NCI-H524 treated with DMSO at 0.1 percent for 48 hours (cell line): ENCODE measurements at regions not wholly inside any gene's neighbourhood (a gene's known extent, or its start where the extent isn't known, plus 50 kb on each side); places are given as distances from the start of the nearest gene placed in this dataset.

Source experiments
- DNase-seq: peaks from one replicate; lab custom pipeline; 2025; lab: John Stamatoyannopoulos, UW

- no peak for DNase-seq
Measured at GRCh38 chr13:54890976-54891375, 1862.4 kb downstream of the OLFM4 start.

DNA sequence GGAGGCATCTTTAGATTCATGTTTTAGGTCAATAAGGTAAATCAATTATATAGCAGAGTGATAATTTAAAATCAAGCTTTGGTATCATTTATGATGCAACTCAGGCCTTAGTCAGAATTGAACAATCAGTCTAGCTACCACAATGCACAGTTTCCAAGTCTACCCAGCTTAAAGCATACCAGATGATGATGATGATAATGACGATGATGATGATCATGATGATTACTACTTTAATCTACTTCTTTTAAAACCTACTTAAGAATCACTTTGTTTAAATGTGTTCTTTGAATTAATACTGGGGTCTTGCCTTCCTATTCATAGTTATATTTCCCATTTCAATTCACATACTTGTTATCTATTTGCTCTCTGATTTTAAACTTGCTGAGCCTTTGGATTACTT, 1872.7 kb downstream of the OLFM4 start:
- DNase-seq = no peak

GRCh38 chr13:54912367-54912766, 1883.8 kb downstream of the OLFM4 start:
- no peak for DNase-seq

GRCh38 chr13:54913668-54914067, 1885.1 kb downstream of the OLFM4 start:
- no peak for DNase-seq

DNA sequence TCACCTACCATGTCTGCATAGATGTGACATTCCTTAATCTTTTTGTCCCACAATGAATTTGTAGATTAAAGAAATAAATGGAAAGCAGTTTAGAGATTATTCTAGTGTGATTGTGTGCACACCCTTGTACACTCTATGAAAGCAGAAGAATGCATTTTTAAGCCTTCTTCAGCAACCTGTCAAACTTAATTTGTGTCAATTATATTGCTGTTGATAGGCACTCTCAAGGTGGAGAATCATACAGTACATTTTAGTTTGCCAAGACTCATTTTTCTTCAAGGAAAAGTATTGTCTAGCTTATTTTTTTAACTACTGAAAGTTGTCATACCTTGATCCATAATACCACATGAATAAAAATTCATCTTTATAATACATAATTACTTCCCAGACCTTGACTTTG, 1898.9 kb downstream of the OLFM4 start:
- no peak for DNase-seq

- DNase-seq = no peak
Measured at GRCh38 chr13:54928071-54928470, 1899.5 kb downstream of the OLFM4 start.

DNA sequence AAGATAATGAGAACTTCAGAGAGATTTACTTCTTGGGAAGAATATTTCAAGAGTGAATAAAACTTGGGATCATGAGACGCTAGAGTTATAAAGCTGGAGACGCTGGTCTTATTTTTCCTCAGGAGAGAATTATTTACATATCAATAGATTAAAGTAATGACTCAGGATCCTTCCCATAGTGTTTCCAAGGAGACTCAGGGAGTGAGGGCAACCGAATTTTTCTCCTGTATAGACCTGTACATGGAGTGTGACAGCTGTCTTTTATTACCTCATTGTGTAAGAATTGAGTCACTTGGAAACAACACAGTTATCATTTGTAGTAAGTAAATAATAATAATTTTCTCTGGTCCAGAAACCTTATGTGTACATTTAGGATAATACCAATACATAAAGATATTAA, 1905.5 kb downstream of the OLFM4 start:
- DNase-seq = no peak

DNA sequence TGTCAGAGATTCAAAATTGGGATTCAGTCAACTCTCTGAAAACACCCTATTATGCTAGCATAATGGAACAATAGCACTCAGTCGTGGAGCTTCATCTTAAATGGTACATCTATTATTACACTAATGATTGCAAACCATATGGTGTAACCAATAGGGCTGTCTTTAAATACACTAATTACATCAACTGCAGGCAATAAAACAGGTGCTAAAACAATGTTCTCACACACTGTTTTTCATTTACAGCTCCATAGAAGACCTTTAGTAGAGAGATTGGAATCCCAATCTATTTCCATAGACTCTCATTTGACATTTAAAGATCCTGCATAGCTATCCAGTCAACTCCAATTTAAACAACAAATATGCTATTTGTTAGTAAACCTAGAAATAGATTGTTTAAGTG, 1917.4 kb downstream of the OLFM4 start:
- DNase-seq = peak; percentile 70

- no peak for DNase-seq
Measured at GRCh38 chr13:54949735-54950134, 1921.1 kb downstream of the OLFM4 start.

- no peak for DNase-seq
Measured at GRCh38 chr13:54950546-54950945, 1921.9 kb downstream of the OLFM4 start.

DNA sequence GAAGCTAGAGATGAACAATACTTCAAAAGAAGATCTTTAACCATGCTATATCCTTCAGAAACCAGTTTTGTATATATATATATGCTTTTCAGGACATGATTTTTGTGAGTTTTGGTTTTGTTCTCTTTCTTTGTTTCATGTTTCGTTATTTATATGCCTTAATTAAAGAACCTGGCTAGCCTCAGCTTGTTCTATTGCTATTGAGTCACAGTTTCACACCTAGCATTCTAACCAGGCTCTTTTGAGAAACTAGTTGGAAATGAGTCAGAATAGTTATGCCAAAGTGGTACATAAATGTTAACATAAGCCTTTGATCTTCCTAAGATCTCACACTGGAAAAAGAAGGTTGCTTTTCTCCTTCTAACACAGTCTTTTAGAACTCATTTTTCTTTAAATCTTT, 1925.2 kb downstream of the OLFM4 start:
- no peak for DNase-seq

DNA sequence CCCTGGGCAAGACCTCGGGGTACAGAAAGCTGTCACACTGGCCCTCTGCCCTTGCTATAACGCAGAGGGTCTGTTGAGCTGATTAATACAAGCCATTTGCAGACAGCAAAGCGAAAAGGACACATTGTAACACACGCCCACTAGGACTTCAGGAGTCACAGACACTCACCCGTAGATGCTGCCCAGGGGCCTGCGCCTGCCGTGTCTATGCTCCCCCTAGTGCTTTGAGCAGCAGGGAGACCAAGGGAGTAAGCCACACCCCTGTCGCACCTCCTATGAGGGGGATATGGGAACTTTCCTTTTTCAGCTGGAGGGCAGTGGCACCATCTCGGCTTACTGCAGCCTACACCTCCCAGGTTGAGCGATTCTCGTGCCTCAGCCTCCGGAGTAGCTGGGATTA, 1930.2 kb downstream of the OLFM4 start:
- no peak for DNase-seq

DNA sequence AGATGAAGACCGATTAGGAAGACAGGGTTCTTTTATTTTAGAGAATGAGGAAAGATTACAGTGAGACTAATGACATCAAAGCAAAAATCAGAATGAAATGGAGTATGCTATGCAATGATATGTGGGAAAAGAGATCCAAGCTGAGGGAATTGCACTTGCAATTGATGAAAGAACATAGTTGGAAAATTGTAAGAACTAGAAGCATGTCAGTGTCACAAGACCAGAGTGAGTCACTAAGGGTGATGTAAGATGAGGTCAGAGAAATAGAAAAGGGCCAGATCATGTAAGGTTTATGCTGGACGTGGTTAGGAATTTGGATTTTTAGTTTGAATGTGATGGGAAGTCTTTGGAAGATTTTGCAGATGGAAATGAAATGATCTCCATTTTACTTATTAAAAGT, 1937.3 kb downstream of the OLFM4 start:
- DNase-seq = no peak

DNA sequence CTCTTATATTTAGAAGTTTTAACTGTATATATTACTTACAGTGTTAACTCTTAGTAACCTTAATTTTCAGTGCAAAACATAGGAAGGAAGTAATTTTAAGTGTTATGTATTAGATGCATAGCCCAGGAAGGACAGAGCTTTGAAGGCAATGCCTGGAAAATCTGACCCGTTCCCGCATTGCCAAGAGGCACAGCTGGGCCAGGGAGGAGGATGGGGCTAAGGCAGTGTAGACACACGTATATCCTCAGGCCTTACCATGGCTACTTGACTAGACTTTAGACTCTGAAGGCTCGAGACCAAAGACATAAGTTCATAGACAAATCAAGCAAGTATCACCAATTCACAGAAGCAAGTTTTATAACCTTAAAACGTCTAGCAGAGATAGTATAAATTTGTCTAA, 1944.2 kb downstream of the OLFM4 start:
- no peak for DNase-seq

- DNase-seq = no peak
Measured at GRCh38 chr13:54975676-54976075, 1947.1 kb downstream of the OLFM4 start.

DNA sequence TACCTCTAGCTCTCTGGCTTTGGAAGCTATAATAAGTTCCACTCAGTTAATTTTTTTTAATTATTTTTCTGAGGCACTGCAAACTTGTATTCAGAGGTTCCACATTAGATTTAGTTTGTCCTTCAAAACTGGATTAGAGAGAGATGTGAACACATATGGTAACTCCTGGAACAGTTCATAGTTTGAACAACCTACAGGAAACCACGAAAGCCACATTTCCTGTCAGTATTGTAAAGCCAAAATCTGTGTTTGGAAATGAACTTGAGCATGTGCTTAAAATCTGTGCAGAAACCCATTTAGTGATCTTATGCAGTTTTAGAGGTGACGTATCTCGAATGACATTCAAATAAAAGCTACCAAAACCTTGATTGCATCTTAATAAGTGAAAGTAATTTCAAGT, 1952.0 kb downstream of the OLFM4 start:
- DNase-seq = no peak

DNA sequence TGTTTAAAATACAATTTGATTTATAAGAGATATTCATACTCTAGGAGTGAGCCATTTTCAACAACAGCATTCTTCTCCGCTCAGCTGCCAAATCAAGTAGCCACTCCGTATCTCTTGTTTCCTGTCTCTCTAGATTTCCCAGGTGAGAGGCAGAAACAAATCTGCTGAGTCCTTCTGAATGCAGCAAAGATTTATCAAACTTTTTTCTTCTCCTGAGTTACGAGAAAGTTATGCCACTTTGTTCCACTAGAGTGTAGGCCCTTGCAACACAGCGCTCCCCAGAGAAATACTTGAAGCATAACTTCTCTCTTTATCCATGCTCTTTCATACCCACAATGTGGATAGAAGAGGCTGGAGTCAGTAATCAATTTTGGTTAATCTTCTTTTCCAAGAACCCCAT, 1960.8 kb downstream of the OLFM4 start:
- DNase-seq = no peak

DNA sequence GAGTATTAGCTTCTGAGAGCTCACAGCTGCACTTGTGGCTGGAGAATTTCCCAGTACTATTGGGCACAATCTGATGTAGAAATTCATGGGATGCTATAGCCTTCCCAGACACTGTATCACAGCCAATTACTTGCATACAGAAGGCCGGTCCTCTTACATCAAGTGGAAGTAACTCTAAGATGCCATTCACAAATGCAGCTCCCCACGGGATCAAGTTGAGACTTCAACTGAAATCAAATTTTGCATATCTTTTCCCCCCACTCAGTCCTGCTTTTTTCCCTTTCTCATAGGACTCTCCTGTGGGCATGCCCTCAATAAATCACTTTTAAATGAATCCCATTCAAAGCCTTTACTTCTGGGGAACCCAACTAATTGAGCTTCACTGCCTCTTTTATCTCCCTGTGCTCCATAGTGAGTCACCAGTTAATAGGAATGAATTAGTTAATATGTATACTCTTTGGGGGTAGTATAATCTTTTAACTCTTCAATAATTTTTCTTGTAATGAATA, 1970.8 kb downstream of the OLFM4 start:
- DNase-seq = no peak

GRCh38 chr13:55000043-55000442, 1971.4 kb downstream of the OLFM4 start:
- no peak for DNase-seq

DNA sequence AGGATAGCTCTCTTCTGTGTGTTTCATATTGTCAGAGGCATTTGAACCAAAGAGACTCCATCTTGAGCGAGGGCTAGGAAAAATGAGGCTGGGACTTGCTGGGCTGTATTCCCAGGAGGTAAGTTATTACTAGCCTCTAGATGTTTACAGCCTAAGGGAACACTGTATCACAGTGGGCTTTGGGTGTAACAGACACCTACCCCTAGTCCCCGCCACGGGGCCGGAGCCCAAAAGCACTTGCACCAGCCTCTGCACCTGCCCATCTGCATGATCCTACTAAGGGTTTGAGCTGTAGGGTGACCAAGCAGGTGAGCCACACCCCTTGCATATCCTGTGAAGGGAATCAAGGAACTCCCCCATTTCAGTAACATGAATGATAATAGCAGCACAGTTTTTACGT, 1972.2 kb downstream of the OLFM4 start:
- no peak for DNase-seq

DNA sequence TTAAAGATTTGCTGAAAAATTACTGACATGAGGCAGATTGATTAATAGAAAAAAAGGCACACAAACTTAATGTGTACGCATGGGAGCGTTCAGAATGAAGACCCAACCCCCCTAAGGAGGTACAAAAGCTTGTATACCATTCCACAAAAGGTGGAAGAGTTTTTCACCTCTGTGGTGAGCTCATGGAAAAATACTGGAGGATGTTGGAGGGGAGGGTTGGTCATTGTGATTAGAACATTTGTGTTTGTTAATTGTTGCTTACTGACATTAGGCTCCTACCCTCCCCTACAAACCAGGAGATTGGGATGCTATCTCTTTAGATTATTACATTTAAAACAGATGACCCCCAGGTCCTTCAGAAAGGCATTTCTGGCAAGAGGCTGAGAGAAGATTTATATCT, 1973.3 kb downstream of the OLFM4 start:
- no peak for DNase-seq

GRCh38 chr13:55007681-55008080, 1979.1 kb downstream of the OLFM4 start:
- DNase-seq = no peak

DNA sequence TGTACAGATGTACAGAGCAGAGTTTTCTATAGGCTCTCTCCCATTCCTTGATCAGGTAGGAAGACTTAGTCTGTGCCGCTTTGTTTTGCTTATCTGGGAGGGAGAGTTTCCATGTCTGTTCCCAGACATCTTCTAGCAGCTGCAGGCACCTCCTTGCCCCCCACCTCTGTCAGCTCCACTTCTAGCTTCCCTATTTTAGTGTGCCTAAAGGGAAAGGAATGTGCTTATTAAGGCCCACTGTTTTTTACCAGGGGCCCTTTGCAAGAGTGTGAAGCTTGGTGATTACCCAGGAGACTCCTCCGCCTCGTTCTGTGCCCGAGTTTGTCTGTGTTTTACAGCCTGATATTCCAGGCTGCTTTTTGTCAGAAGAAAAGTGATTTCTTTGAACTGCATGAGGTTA, 1984.4 kb downstream of the OLFM4 start:
- DNase-seq = no peak

DNA sequence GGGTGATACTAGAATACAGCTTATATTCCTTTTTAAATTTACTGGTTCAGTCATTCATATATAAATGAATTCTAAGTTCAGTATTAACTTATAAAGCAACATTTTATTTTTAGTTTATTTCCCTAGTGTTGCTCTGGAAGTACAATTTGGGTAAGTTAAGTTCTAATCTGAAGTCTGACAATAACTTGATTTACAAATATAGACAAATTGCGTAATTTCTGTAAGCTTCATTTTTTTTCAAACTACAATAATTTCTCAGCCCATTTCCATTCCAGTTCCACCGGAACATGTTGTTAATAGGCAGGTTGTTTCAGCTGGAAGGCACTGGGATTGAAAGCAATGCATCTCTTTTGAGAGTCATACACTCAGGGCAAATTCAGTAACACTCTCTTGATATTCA, 2000.7 kb downstream of the OLFM4 start:
- DNase-seq = no peak

DNA sequence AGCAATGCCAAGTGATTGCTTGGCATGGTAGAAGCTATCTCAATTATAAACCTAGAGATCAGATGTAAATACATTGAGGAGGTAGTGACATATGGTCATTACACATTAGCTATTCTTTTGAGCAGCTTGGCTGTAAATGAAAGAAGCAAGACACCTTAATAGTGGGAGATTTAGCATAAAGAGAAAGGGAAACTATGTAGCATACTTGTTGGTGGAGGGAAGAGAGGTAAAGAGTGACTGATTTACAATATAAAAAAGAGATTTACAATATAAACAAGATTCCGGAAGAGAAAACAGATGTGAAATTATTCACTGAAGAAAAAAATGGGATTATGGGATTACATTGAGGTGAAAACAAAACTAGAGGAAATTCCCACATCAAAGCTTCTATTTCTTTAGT, 2009.6 kb downstream of the OLFM4 start:
- DNase-seq = peak; percentile 66
